Activated naive CD4-positive, alpha-beta T cell treated with anti-CD3 and anti-CD28 coated beads, Interleukin-2, amount 50 U/mL, for 16 hours (primary cell): ENCODE measurements at regions not wholly inside any gene's neighbourhood (a gene's known extent, or its start where the extent isn't known, plus 50 kb on each side); places are given as distances from the start of the nearest gene placed in this dataset.

Source experiments
- DNase-seq: peaks from one replicate; pipeline ENCODE4 v3.0.0-alpha.2; 2020

GRCh38 chr13:63433546-63434150 is 2018.0 kb upstream of the PCDH20 start:
- no peak for DNase-seq

GRCh38 chr13:63427170-63427569 is 2011.5 kb upstream of the PCDH20 start:
- DNase-seq: no peak

- DNase-seq: no peak
Measured at GRCh38 chr13:63425131-63425530, 2009.5 kb upstream of the PCDH20 start.

- no peak for DNase-seq
Measured at GRCh38 chr13:63421123-63421522, 2005.5 kb upstream of the PCDH20 start.

GRCh38 chr13:63420685-63421084 is 2005.0 kb upstream of the PCDH20 start:
- DNase-seq: no peak

- DNase-seq: no peak
Measured at GRCh38 chr13:63414247-63414646, 1998.6 kb upstream of the PCDH20 start.

- no peak for DNase-seq
Measured at GRCh38 chr13:63409791-63410351, 1994.2 kb upstream of the PCDH20 start.

- no peak for DNase-seq
Measured at GRCh38 chr13:63408331-63409189, 1992.9 kb upstream of the PCDH20 start.

- no peak for DNase-seq
Measured at GRCh38 chr13:63403733-63404132, 1988.1 kb upstream of the PCDH20 start.

- no peak for DNase-seq
Measured at GRCh38 chr13:63396746-63397145, 1981.1 kb upstream of the PCDH20 start.

GRCh38 chr13:63393112-63393511 is 1977.5 kb upstream of the PCDH20 start:
- no peak for DNase-seq

- no peak for DNase-seq
Measured at GRCh38 chr13:63389756-63390155, 1974.1 kb upstream of the PCDH20 start.

GRCh38 chr13:63381078-63381859 is 1965.6 kb upstream of the PCDH20 start:
- no peak for DNase-seq

- DNase-seq: no peak
Measured at GRCh38 chr13:63377986-63378385, 1962.3 kb upstream of the PCDH20 start.

GRCh38 chr13:63370101-63370500 is 1954.5 kb upstream of the PCDH20 start:
- DNase-seq: no peak

- DNase-seq: no peak
Measured at GRCh38 chr13:63367522-63368198, 1952.0 kb upstream of the PCDH20 start.

- DNase-seq: no peak
Measured at GRCh38 chr13:63364159-63364558, 1948.5 kb upstream of the PCDH20 start.

GRCh38 chr13:63351533-63351932 is 1935.9 kb upstream of the PCDH20 start:
- no peak for DNase-seq

GRCh38 chr13:63351081-63351480 is 1935.4 kb upstream of the PCDH20 start:
- no peak for DNase-seq

GRCh38 chr13:63345835-63346234 is 1930.2 kb upstream of the PCDH20 start:
- no peak for DNase-seq

- no peak for DNase-seq
Measured at GRCh38 chr13:63344711-63345110, 1929.1 kb upstream of the PCDH20 start.

GRCh38 chr13:63337921-63338320 is 1922.3 kb upstream of the PCDH20 start:
- no peak for DNase-seq

- DNase-seq: no peak
Measured at GRCh38 chr13:63337041-63337440, 1921.4 kb upstream of the PCDH20 start.
